Upper lobe of left lung (tissue), 4 donors: ENCODE measurements at regions not wholly inside any gene's neighbourhood (a gene's known extent, or its start where the extent isn't known, plus 50 kb on each side); places are given as distances from the start of the nearest gene placed in this dataset.
"Not testable (repeated sequence)": the region's sequence is repeated elsewhere in the genome, so short reads cannot be mapped to it uniquely, and the experiment has no call there.

Experiments used
- EP300 ChIP-seq, 4 donors: sonication (generic); formaldehyde crosslinking; IDR thresholded peaks; one replicate each; pipeline ENCODE4 v1.5.1; 2017; ENCODE audit warnings: antibody characterized with exemption in 4 of 4, control low read depth in 2 of 4
- POLR2AphosphoS5 ChIP-seq, 2 donors: sonication (generic); formaldehyde crosslinking; IDR thresholded peaks; one replicate each; pipeline ENCODE4 v1.5.1; 2017; ENCODE audit warnings: antibody characterized with exemption in 2 of 2
- TF ChIP-seq, protein P1 (sequence below), 6 experiments: fragments of 450-650 bp in 4 of 6; fragments of 200-600 bp in 2 of 6; sonication (generic) in 2 of 6; IDR thresholded peaks; one replicate each; pipeline ENCODE4 v1.5.1; 2016 to 2019; ENCODE audit warnings: antibody characterized with exemption in 6 of 6

DNA sequence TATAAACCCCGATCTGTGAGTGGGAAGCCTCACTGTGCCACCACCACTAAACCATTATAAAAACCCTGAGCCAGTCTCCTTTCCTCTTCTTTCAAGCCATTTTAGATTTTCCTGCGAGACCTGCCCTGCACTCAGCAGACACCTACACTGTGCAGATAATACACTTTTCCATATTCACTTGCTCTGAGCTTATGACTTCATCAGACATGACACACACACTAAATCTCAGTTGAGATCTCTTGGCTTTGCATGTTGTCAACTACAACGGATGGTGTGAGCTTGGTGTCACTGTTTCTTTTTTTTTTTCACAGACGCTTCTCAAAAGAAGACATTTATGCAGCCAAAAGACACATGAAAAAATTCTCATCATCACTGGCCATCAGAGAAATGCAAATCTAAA is 839.0 kb downstream of the TMEM121 start:
- TF ChIP-seq, protein P1, sequence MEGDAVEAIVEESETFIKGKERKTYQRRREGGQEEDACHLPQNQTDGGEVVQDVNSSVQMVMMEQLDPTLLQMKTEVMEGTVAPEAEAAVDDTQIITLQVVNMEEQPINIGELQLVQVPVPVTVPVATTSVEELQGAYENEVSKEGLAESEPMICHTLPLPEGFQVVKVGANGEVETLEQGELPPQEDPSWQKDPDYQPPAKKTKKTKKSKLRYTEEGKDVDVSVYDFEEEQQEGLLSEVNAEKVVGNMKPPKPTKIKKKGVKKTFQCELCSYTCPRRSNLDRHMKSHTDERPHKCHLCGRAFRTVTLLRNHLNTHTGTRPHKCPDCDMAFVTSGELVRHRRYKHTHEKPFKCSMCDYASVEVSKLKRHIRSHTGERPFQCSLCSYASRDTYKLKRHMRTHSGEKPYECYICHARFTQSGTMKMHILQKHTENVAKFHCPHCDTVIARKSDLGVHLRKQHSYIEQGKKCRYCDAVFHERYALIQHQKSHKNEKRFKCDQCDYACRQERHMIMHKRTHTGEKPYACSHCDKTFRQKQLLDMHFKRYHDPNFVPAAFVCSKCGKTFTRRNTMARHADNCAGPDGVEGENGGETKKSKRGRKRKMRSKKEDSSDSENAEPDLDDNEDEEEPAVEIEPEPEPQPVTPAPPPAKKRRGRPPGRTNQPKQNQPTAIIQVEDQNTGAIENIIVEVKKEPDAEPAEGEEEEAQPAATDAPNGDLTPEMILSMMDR (IDR thresholded peaks at IDR 0.05) = not testable (repeated sequence)
- TF ChIP-seq EP300, POLR2AphosphoS5 (IDR thresholded peaks at IDR 0.05): not testable (repeated sequence)
